WTC11 (cell line): ENCODE measurements at regions not wholly inside any gene's neighbourhood (a gene's known extent, or its start where the extent isn't known, plus 50 kb on each side); places are given as distances from the start of the nearest gene placed in this dataset.

Experiments
- ATAC-seq: fragments of 200-7000 bp; cut with Tn5 transposase; 2 replicates; pipeline ENCODE4 v1.10.0; 2021; ENCODE audit warnings: mild to moderate bottlenecking, moderate library complexity
- CTCF ChIA-PET: fragments of 300-600 bp; sonication (Branson Sonifier 250); formaldehyde crosslinking; loops from one replicate; lab custom pipeline; 2021; ENCODE audit warnings: antibody characterized with exemption; lab: Charles Lee
- POLR2A ChIA-PET: fragments of 350-600 bp; sonication (Branson Sonifier 250); formaldehyde crosslinking; loops from one replicate; lab custom pipeline; 2021; ENCODE audit warnings: antibody characterized with exemption; lab: Charles Lee
- DNase-seq: peaks from one replicate; pipeline ENCODE4 v3.0.0; 2021; ENCODE audit warnings: low spot score
- H3K27ac Mint-ChIP-seq: 2 replicates; pipeline ENCODE4 v1.8.0; 2021; ENCODE audit warnings: mixed read lengths
- H3K27me3 Mint-ChIP-seq: 2 replicates; pipeline ENCODE4 v1.8.0; 2021; ENCODE audit warnings: low read depth, mild to moderate bottlenecking, moderate library complexity, mixed read lengths
- H3K36me3 Mint-ChIP-seq: 2 replicates; pipeline ENCODE4 v1.8.0; 2021; ENCODE audit warnings: mixed read lengths
- H3K4me1 Mint-ChIP-seq: 2 replicates; pipeline ENCODE4 v1.8.0; 2022; ENCODE audit warnings: mixed read lengths
- H3K4me3 Mint-ChIP-seq: 2 replicates; pipeline ENCODE4 v1.8.0; 2021; ENCODE audit warnings: mild to moderate bottlenecking, moderate library complexity, mixed read lengths
- H3K9me3 Mint-ChIP-seq: 2 replicates; pipeline ENCODE4 v1.8.0; 2021; ENCODE audit warnings: mixed read lengths
- ATF3 ChIP-seq: sonication (generic); formaldehyde crosslinking; conservative IDR thresholded peaks from 2 replicates; pipeline ENCODE4 v1.8.1; 2022; ENCODE audit warnings: mild to moderate bottlenecking, missing genetic modification reagents
- E2F4 ChIP-seq: sonication (generic); formaldehyde crosslinking; IDR thresholded peaks from 2 replicates; pipeline ENCODE4 v1.8.1; 2022; ENCODE audit warnings: low read depth, mild to moderate bottlenecking, moderate library complexity, missing genetic modification reagents, borderline replicate concordance
- FOXK1 ChIP-seq: sonication (generic); formaldehyde crosslinking; IDR thresholded peaks from 2 replicates; pipeline ENCODE4 v1.8.0; 2022; ENCODE audit warnings: mild to moderate bottlenecking, moderate library complexity, missing genetic modification reagents
- GRHL2 ChIP-seq: fragments of 250-450 bp; sonication (Bioruptor Pico); IDR thresholded peaks from 2 replicates; pipeline ENCODE4 v1.8.0; 2022; ENCODE audit warnings: mild to moderate bottlenecking, moderate library complexity; ENCODE audit not compliant: insufficient replicate concordance, severe bottlenecking
- IRF2 ChIP-seq: sonication (generic); formaldehyde crosslinking; IDR thresholded peaks from 2 replicates; pipeline ENCODE4 v1.8.0; 2022; ENCODE audit warnings: low read depth, missing genetic modification reagents, borderline replicate concordance
- NR2C2 ChIP-seq: sonication (generic); formaldehyde crosslinking; IDR thresholded peaks from 2 replicates; pipeline ENCODE4 v1.8.0; 2022; ENCODE audit warnings: mild to moderate bottlenecking, missing genetic modification reagents
- SOX15 ChIP-seq: fragments of 250-450 bp; sonication (Bioruptor Pico); IDR thresholded peaks from 2 replicates; pipeline ENCODE4 v1.9.0; 2021; ENCODE audit warnings: mild to moderate bottlenecking
- ZMAT4 ChIP-seq: fragments of 250-450 bp; sonication (Bioruptor Pico); IDR thresholded peaks from 2 replicates; pipeline ENCODE4 v1.9.0; 2021; ENCODE audit warnings: mild to moderate bottlenecking
- ZNF138 ChIP-seq: sonication (generic); formaldehyde crosslinking; conservative IDR thresholded peaks from 2 replicates; pipeline ENCODE4 v1.8.1; 2022; ENCODE audit warnings: mild to moderate bottlenecking, moderate library complexity, missing genetic modification reagents
- ZNF263 ChIP-seq: sonication (generic); formaldehyde crosslinking; IDR thresholded peaks from 2 replicates; pipeline ENCODE4 v1.8.1; 2022; ENCODE audit warnings: low read depth, mild to moderate bottlenecking, moderate library complexity, missing genetic modification reagents
- TF ChIP-seq, protein P1 (sequence below): sonication (generic); formaldehyde crosslinking; IDR thresholded peaks from 2 replicates; pipeline ENCODE4 v1.8.1; 2023; ENCODE audit warnings: mild to moderate bottlenecking, missing genetic modification reagents
- TF ChIP-seq, protein P2 (sequence below): sonication (generic); formaldehyde crosslinking; IDR thresholded peaks from 2 replicates; pipeline ENCODE4 v1.8.0; 2022; ENCODE audit warnings: missing genetic modification reagents
- TF ChIP-seq, protein P3 (sequence below): sonication (generic); formaldehyde crosslinking; IDR thresholded peaks from 2 replicates; pipeline ENCODE4 v1.8.1; 2022; ENCODE audit warnings: mild to moderate bottlenecking, missing genetic modification reagents, moderate library complexity, borderline replicate concordance
- TF ChIP-seq, protein P4 (sequence below): sonication (generic); formaldehyde crosslinking; IDR thresholded peaks from 2 replicates; pipeline ENCODE4 v1.8.0; 2022; ENCODE audit warnings: mild to moderate bottlenecking, missing genetic modification reagents
- TF ChIP-seq, protein P5 (sequence below): sonication (generic); formaldehyde crosslinking; IDR thresholded peaks from 2 replicates; pipeline ENCODE4 v1.8.1; 2022; ENCODE audit warnings: low read depth, missing genetic modification reagents, borderline replicate concordance
- TF ChIP-seq, protein P6 (sequence below): fragments of 250-450 bp; sonication (Bioruptor Pico); IDR thresholded peaks from 2 replicates; pipeline ENCODE4 v1.9.0; 2021; ENCODE audit warnings: mild to moderate bottlenecking
- TF ChIP-seq, protein P7 (sequence below): sonication (generic); formaldehyde crosslinking; IDR thresholded peaks from 2 replicates; pipeline ENCODE4 v1.8.0; 2023; ENCODE audit warnings: mild to moderate bottlenecking, missing genetic modification reagents

GRCh38 chrX:128650326-128650725 is 598.1 kb upstream of the ACTRT1 start (continued):
- TF ChIP-seq, protein P1, sequence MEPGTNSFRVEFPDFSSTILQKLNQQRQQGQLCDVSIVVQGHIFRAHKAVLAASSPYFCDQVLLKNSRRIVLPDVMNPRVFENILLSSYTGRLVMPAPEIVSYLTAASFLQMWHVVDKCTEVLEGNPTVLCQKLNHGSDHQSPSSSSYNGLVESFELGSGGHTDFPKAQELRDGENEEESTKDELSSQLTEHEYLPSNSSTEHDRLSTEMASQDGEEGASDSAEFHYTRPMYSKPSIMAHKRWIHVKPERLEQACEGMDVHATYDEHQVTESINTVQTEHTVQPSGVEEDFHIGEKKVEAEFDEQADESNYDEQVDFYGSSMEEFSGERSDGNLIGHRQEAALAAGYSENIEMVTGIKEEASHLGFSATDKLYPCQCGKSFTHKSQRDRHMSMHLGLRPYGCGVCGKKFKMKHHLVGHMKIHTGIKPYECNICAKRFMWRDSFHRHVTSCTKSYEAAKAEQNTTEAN (CRISPR knock-in tag): no peak
- TF ChIP-seq, protein P2, sequence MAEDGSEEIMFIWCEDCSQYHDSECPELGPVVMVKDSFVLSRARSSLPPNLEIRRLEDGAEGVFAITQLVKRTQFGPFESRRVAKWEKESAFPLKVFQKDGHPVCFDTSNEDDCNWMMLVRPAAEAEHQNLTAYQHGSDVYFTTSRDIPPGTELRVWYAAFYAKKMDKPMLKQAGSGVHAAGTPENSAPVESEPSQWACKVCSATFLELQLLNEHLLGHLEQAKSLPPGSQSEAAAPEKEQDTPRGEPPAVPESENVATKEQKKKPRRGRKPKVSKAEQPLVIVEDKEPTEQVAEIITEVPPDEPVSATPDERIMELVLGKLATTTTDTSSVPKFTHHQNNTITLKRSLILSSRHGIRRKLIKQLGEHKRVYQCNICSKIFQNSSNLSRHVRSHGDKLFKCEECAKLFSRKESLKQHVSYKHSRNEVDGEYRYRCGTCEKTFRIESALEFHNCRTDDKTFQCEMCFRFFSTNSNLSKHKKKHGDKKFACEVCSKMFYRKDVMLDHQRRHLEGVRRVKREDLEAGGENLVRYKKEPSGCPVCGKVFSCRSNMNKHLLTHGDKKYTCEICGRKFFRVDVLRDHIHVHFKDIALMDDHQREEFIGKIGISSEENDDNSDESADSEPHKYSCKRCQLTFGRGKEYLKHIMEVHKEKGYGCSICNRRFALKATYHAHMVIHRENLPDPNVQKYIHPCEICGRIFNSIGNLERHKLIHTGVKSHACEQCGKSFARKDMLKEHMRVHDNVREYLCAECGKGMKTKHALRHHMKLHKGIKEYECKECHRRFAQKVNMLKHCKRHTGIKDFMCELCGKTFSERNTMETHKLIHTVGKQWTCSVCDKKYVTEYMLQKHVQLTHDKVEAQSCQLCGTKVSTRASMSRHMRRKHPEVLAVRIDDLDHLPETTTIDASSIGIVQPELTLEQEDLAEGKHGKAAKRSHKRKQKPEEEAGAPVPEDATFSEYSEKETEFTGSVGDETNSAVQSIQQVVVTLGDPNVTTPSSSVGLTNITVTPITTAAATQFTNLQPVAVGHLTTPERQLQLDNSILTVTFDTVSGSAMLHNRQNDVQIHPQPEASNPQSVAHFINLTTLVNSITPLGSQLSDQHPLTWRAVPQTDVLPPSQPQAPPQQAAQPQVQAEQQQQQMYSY (CRISPR knock-in tag): no peak
- TF ChIP-seq, protein P3, sequence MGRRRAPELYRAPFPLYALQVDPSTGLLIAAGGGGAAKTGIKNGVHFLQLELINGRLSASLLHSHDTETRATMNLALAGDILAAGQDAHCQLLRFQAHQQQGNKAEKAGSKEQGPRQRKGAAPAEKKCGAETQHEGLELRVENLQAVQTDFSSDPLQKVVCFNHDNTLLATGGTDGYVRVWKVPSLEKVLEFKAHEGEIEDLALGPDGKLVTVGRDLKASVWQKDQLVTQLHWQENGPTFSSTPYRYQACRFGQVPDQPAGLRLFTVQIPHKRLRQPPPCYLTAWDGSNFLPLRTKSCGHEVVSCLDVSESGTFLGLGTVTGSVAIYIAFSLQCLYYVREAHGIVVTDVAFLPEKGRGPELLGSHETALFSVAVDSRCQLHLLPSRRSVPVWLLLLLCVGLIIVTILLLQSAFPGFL: no peak
- TF ChIP-seq IRF2 (no peak), ZMAT4 (no peak)

DNA sequence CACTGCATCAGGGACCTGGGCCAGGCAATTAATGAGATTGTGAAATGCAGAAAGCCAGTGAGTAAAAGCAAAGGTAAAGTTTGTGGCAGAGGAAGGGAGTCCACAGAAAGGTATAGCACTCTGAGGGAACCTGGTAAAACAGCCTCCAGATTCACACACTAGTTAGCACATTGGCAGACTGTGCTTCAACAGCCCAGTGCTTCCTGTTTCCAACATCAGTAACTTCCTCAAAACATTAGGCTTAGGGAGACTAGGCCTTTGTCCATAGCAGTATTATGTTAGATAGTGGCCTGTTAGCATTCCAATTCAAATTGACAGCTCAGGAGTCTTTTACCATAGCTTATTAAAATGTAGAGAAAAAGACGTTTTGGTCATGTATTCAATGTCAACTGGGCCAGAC is 582.6 kb upstream of the ACTRT1 start:
- TF ChIP-seq, protein P4, sequence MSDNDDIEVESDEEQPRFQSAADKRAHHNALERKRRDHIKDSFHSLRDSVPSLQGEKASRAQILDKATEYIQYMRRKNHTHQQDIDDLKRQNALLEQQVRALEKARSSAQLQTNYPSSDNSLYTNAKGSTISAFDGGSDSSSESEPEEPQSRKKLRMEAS (CRISPR knock-in tag): no peak
- TF ChIP-seq ZNF263 (no peak), NR2C2 (CRISPR knock-in tag) (no peak), ZMAT4 (no peak), SOX15 (no peak)
- TF ChIP-seq, protein P5, sequence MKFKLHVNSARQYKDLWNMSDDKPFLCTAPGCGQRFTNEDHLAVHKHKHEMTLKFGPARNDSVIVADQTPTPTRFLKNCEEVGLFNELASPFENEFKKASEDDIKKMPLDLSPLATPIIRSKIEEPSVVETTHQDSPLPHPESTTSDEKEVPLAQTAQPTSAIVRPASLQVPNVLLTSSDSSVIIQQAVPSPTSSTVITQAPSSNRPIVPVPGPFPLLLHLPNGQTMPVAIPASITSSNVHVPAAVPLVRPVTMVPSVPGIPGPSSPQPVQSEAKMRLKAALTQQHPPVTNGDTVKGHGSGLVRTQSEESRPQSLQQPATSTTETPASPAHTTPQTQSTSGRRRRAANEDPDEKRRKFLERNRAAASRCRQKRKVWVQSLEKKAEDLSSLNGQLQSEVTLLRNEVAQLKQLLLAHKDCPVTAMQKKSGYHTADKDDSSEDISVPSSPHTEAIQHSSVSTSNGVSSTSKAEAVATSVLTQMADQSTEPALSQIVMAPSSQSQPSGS (CRISPR knock-in tag): no peak
- DNase-seq: no peak
- POLR2A ChIA-PET: no interaction called here
- Mint-ChIP-seq H3K9me3 (no peaks in the 10 kb centered on the region), H3K4me3 (no peak overlapping the region), H3K4me1 (peaks cover 11% of the 10 kb centered on the region), H3K27me3 (no peaks in the 10 kb centered on the region), H3K27ac (peak overlapping the region; percentile 60), H3K36me3 (no peaks in the 10 kb centered on the region)
- peak; percentile 60 for ATAC-seq
- CTCF ChIA-PET: no interaction called here

DNA sequence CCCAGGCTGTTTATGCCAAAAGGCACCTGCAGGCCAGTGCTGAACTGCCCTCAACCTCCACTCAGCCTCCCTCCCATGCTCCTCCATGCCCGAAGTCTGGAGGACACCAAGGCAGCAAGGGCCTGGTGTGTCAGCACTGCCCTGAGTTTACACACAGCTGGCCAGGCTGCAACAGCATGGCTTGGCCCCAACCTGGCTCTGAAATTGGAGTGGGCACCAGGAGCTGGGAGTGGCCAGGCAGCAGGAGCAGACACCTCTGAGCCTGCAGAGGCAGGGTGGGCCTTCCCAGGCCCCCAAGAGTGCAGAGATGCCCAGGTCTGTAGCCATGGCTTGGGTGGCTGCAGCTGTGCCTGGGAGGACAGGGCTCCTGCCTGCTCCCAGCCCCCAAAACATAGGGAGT is 571.2 kb upstream of the ACTRT1 start:
- ChIA-PET CTCF (no interaction called here), POLR2A (no interaction called here)
- ATAC-seq: no peak
- no peaks in the 10 kb centered on the region for H3K9me3 Mint-ChIP-seq
- no peak for DNase-seq
- no peaks in the 10 kb centered on the region for H3K36me3 Mint-ChIP-seq
- no peaks in the 10 kb centered on the region for H3K4me1 Mint-ChIP-seq
- H3K27ac Mint-ChIP-seq: no peak overlapping the region
- no peak overlapping the region for H3K4me3 Mint-ChIP-seq
- H3K27me3 Mint-ChIP-seq: no peaks in the 10 kb centered on the region
- TF ChIP-seq, protein P6, sequence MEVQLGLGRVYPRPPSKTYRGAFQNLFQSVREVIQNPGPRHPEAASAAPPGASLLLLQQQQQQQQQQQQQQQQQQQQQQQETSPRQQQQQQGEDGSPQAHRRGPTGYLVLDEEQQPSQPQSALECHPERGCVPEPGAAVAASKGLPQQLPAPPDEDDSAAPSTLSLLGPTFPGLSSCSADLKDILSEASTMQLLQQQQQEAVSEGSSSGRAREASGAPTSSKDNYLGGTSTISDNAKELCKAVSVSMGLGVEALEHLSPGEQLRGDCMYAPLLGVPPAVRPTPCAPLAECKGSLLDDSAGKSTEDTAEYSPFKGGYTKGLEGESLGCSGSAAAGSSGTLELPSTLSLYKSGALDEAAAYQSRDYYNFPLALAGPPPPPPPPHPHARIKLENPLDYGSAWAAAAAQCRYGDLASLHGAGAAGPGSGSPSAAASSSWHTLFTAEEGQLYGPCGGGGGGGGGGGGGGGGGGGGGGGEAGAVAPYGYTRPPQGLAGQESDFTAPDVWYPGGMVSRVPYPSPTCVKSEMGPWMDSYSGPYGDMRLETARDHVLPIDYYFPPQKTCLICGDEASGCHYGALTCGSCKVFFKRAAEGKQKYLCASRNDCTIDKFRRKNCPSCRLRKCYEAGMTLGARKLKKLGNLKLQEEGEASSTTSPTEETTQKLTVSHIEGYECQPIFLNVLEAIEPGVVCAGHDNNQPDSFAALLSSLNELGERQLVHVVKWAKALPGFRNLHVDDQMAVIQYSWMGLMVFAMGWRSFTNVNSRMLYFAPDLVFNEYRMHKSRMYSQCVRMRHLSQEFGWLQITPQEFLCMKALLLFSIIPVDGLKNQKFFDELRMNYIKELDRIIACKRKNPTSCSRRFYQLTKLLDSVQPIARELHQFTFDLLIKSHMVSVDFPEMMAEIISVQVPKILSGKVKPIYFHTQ: no peak
- TF ChIP-seq ATF3 (CRISPR knock-in tag): no peak
- TF ChIP-seq SOX15: no peak
- TF ChIP-seq ZNF138 (CRISPR knock-in tag): no peak
- no peak for TF ChIP-seq GRHL2 (CRISPR knock-in tag)
- no peak for TF ChIP-seq FOXK1 (CRISPR knock-in tag)
- TF ChIP-seq, protein P7, sequence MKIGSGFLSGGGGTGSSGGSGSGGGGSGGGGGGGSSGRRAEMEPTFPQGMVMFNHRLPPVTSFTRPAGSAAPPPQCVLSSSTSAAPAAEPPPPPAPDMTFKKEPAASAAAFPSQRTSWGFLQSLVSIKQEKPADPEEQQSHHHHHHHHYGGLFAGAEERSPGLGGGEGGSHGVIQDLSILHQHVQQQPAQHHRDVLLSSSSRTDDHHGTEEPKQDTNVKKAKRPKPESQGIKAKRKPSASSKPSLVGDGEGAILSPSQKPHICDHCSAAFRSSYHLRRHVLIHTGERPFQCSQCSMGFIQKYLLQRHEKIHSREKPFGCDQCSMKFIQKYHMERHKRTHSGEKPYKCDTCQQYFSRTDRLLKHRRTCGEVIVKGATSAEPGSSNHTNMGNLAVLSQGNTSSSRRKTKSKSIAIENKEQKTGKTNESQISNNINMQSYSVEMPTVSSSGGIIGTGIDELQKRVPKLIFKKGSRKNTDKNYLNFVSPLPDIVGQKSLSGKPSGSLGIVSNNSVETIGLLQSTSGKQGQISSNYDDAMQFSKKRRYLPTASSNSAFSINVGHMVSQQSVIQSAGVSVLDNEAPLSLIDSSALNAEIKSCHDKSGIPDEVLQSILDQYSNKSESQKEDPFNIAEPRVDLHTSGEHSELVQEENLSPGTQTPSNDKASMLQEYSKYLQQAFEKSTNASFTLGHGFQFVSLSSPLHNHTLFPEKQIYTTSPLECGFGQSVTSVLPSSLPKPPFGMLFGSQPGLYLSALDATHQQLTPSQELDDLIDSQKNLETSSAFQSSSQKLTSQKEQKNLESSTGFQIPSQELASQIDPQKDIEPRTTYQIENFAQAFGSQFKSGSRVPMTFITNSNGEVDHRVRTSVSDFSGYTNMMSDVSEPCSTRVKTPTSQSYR (CRISPR knock-in tag): no peak
- no peak for TF ChIP-seq E2F4 (CRISPR knock-in tag)
